ENCODE measurements at regions not wholly inside any gene's neighbourhood (a gene's known extent, or its start where the extent isn't known, plus 50 kb on each side); places are given as distances from the start of the nearest gene placed in this dataset.
A peak's percentile ranks its signal among the peaks of the same experiment; 100 is the strongest.

DNA sequence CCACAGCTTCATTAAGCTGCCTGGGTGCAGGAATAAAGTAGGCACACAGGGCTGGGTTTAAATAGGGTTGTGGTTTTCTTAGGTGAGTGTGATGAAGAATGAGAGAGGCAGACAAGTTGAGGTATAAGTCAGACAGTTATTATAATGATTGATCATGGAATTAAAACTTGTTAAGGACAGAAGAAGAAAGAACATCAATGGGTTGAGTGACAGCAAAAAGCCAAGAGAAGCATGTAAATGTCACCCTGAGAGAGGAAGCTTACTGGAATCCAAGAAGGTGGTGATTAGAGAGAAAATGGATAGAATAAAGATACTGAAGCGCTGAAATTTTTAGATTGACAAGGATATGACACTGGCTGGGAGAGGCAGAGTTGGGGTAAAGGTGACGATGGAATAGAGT, 325.2 kb upstream of the SLITRK1 start:
- TF ChIP-seq, protein P1, sequence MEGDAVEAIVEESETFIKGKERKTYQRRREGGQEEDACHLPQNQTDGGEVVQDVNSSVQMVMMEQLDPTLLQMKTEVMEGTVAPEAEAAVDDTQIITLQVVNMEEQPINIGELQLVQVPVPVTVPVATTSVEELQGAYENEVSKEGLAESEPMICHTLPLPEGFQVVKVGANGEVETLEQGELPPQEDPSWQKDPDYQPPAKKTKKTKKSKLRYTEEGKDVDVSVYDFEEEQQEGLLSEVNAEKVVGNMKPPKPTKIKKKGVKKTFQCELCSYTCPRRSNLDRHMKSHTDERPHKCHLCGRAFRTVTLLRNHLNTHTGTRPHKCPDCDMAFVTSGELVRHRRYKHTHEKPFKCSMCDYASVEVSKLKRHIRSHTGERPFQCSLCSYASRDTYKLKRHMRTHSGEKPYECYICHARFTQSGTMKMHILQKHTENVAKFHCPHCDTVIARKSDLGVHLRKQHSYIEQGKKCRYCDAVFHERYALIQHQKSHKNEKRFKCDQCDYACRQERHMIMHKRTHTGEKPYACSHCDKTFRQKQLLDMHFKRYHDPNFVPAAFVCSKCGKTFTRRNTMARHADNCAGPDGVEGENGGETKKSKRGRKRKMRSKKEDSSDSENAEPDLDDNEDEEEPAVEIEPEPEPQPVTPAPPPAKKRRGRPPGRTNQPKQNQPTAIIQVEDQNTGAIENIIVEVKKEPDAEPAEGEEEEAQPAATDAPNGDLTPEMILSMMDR (IDR thresholded peaks at IDR 0.05; ENCODE audit: low read depth, low read length), result no peak
- DNase-seq (ENCODE audit: low read depth, low spot score), result no peak
- ChIA-PET CTCF (no interaction called here), POLR2A (no interaction called here)
- no peaks in the 10 kb centered on the region for H3K9me3 ChIP-seq (ENCODE audit: control insufficient read depth, insufficient read depth, low read length)
- no peak overlapping the region for H3K27ac ChIP-seq (ENCODE audit: low read depth, low read length)
- no peaks in the 10 kb centered on the region for H3K27me3 ChIP-seq (ENCODE audit: control insufficient read depth, insufficient read depth, low read length)
- no peak overlapping the region for H3K4me3 ChIP-seq (ENCODE audit: low read depth, low read length)

DNA sequence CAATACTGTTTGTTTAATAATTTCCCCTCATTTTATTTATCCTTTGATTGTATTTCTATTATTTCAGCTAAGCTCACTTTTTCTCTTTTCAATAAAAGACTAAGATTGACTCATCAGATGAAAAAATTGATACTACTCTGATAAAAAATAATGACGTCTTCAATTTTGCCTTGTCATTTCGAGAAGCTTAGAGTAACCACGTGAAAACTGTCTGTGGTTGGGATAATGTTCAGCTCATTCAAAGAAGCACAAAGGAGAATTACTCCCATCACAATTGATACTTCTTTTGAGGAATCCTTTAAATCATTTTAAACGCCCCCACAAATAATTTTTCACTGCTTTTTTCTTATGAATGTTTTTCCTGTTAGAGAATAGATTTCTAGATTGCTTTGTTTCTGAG, 318.7 kb upstream of the SLITRK1 start:
- no peak for DNase-seq (ENCODE audit: low read depth, low spot score)
- ChIA-PET POLR2A (no interaction called here), CTCF (interaction anchor here (0.6 kb wide), 1 partner anchor 1710 kb away, joined by 3 read pairs; no protein-coding TSS in a partner anchor)
- TF ChIP-seq, protein P1 (IDR thresholded peaks at IDR 0.05; ENCODE audit: low read depth, low read length), result no peak
- Histone ChIP-seq H3K27ac (ENCODE audit: low read depth, low read length) (no peak overlapping the region), H3K27me3 (ENCODE audit: control insufficient read depth, insufficient read depth, low read length) (no peaks in the 10 kb centered on the region), H3K9me3 (ENCODE audit: control insufficient read depth, insufficient read depth, low read length) (no peaks in the 10 kb centered on the region), H3K4me3 (ENCODE audit: low read depth, low read length) (no peak overlapping the region)

DNA sequence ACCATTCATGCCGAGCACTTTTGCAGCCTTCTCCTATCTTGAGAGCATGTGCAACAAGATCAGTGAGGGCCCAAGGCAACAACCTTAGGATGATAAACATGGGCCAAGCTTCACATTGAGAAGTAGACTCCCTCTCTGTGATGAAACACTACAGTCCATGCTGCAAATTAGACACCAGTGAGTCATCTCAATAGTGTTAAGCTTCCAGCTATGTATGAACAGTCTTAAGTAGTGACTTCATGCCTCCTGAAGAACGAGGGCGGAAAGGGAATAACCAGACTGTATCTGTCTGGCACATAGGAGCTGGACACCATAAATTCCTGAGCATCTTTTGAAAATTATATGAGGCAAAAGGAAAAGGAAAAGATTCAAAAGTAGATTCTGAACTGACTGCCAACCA, 309.9 kb upstream of the SLITRK1 start:
- ChIA-PET CTCF (no interaction called here), POLR2A (no interaction called here)
- Histone ChIP-seq H3K27ac (ENCODE audit: low read depth, low read length) (no peak overlapping the region), H3K27me3 (ENCODE audit: control insufficient read depth, insufficient read depth, low read length) (no peaks in the 10 kb centered on the region), H3K9me3 (ENCODE audit: control insufficient read depth, insufficient read depth, low read length) (no peaks in the 10 kb centered on the region), H3K4me3 (ENCODE audit: low read depth, low read length) (no peak overlapping the region)
- TF ChIP-seq, protein P1 (IDR thresholded peaks at IDR 0.05; ENCODE audit: low read depth, low read length), result no peak
- DNase-seq (ENCODE audit: low read depth, low spot score), result peak; percentile 67

DNA sequence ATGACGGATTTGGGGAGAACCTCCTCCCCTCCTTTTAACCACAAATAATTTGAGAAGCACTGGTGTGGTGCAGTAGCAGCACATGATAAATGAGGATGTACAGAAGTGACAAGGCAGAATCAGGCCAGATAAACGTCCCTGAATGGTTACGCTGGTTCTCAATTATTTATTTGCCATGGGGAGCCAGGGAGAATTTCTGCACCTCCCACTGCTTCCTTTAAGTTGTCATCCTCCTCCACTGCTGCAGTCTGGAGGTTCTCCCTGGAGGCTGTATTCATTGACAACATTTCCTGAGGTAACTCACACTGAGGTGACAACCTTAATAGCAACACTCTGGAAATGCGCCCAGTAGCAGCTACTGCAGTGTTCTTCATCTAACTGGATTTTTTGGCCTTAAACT, 308.9 kb upstream of the SLITRK1 start:
- H3K27me3 ChIP-seq (ENCODE audit: control insufficient read depth, insufficient read depth, low read length), result no peaks in the 10 kb centered on the region
- H3K9me3 ChIP-seq (ENCODE audit: control insufficient read depth, insufficient read depth, low read length), result no peaks in the 10 kb centered on the region
- ChIA-PET CTCF (no interaction called here), POLR2A (no interaction called here)
- no peak overlapping the region for H3K27ac ChIP-seq (ENCODE audit: low read depth, low read length)
- no peak for DNase-seq (ENCODE audit: low read depth, low spot score)
- no peak overlapping the region for H3K4me3 ChIP-seq (ENCODE audit: low read depth, low read length)
- TF ChIP-seq, protein P1 (IDR thresholded peaks at IDR 0.05; ENCODE audit: low read depth, low read length), result no peak

DNA sequence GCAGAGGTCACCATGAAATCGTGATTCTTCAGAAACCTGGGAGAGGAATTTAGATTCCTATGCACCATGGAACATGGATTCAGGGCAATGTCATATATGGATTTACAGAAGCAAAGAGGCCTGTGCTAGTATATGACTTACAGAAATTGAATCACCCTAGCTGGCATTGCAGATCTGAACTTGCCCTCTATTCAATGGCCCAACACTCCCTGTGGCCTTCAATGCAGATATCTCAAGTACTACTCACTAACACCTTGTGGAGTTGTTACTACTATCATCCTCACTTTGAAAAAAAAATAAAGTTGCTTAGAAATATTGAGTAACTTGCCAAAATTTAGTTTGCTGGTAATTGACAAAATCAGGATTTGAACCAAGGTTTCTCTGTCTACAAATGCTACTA, 305.4 kb upstream of the SLITRK1 start:
- Histone ChIP-seq H3K27ac (ENCODE audit: low read depth, low read length) (no peak overlapping the region), H3K4me3 (ENCODE audit: low read depth, low read length) (no peak overlapping the region), H3K27me3 (ENCODE audit: control insufficient read depth, insufficient read depth, low read length) (no peaks in the 10 kb centered on the region), H3K9me3 (ENCODE audit: control insufficient read depth, insufficient read depth, low read length) (no peaks in the 10 kb centered on the region)
- TF ChIP-seq, protein P1 (IDR thresholded peaks at IDR 0.05; ENCODE audit: low read depth, low read length), result no peak
- ChIA-PET CTCF (no interaction called here), POLR2A (no interaction called here)
- no peak for DNase-seq (ENCODE audit: low read depth, low spot score)
